NCI-H748 (cell line): ENCODE measurements at regions not wholly inside any gene's neighbourhood (a gene's known extent, or its start where the extent isn't known, plus 50 kb on each side); places are given as distances from the start of the nearest gene placed in this dataset.

Source experiments
- DNase-seq: peaks from one replicate; lab custom pipeline; 2025; ENCODE audit not compliant: unreplicated experiment; lab: John Stamatoyannopoulos, UW

GRCh38 chr13:94968757-94969086 lies 256.4 kb upstream of the SOX21 start:
- DNase-seq: no peak

GRCh38 chr13:94968040-94968756 lies 255.9 kb upstream of the SOX21 start:
- peak; percentile 78 for DNase-seq

GRCh38 chr13:94967183-94968039 lies 255.1 kb upstream of the SOX21 start:
- peak; percentile 78 for DNase-seq

- peak; percentile 96 for DNase-seq
Measured at GRCh38 chr13:94966422-94966955, 254.1 kb upstream of the SOX21 start.

GRCh38 chr13:94959626-94960025 lies 247.3 kb upstream of the SOX21 start:
- no peak for DNase-seq

- no peak for DNase-seq
Measured at GRCh38 chr13:94956417-94957110, 244.2 kb upstream of the SOX21 start.

- no peak for DNase-seq
Measured at GRCh38 chr13:94952787-94953186, 240.4 kb upstream of the SOX21 start.

- DNase-seq: peak; percentile 17
Measured at GRCh38 chr13:94950303-94950702, 238.0 kb upstream of the SOX21 start.

GRCh38 chr13:94947965-94948371 lies 235.6 kb upstream of the SOX21 start:
- DNase-seq: peak; percentile 94

GRCh38 chr13:94947392-94947791 lies 235.0 kb upstream of the SOX21 start:
- DNase-seq: peak; percentile 71

GRCh38 chr13:94946039-94946438 lies 233.7 kb upstream of the SOX21 start:
- DNase-seq: peak; percentile 84

- no peak for DNase-seq
Measured at GRCh38 chr13:94938124-94938523, 225.8 kb upstream of the SOX21 start.

- no peak for DNase-seq
Measured at GRCh38 chr13:94936633-94937032, 224.3 kb upstream of the SOX21 start.

- no peak for DNase-seq
Measured at GRCh38 chr13:94933936-94934335, 221.6 kb upstream of the SOX21 start.

- DNase-seq: no peak
Measured at GRCh38 chr13:94933230-94933751, 220.9 kb upstream of the SOX21 start.

- DNase-seq: no peak
Measured at GRCh38 chr13:94928127-94928775, 215.9 kb upstream of the SOX21 start.

GRCh38 chr13:94925263-94925662 lies 212.9 kb upstream of the SOX21 start:
- DNase-seq: no peak

- DNase-seq: no peak
Measured at GRCh38 chr13:94921181-94921580, 208.8 kb upstream of the SOX21 start.

GRCh38 chr13:94920578-94920977 lies 208.2 kb upstream of the SOX21 start:
- no peak for DNase-seq

- DNase-seq: no peak
Measured at GRCh38 chr13:94917824-94918223, 205.5 kb upstream of the SOX21 start.

- no peak for DNase-seq
Measured at GRCh38 chr13:94914895-94915294, 202.6 kb upstream of the SOX21 start.
